Smooth muscle cell (in vitro differentiated cells): ENCODE measurements at regions not wholly inside any gene's neighbourhood (a gene's known extent, or its start where the extent isn't known, plus 50 kb on each side); places are given as distances from the start of the nearest gene placed in this dataset.

ENCODE experiments used
- DNase-seq: peaks from one replicate; lab custom pipeline; 2025; ENCODE audit not compliant: unreplicated experiment; lab: John Stamatoyannopoulos, UW
- H2AFZ ChIP-seq: fragments of 200-600 bp; sonication (generic); 2 replicates; pipeline ENCODE4 v1.6.0; 2016; ENCODE audit warnings: antibody characterized with exemption, low read depth, mild to moderate bottlenecking
- H3F3A ChIP-seq: fragments of 200-600 bp; sonication (generic); 2 replicates; pipeline ENCODE4 v1.6.0; 2017; ENCODE audit warnings: antibody characterized with exemption, low read depth
- H3K27ac ChIP-seq: fragments of 200-600 bp; sonication (generic); 2 replicates; pipeline ENCODE4 v1.5.1; 2016; ENCODE audit warnings: low read depth, mild to moderate bottlenecking
- H3K27me3 ChIP-seq: fragments of 200-600 bp; sonication (generic); 2 replicates; pipeline ENCODE4 v1.6.1; 2016; ENCODE audit warnings: low read depth, mild to moderate bottlenecking
- H3K36me3 ChIP-seq: fragments of 200-600 bp; sonication (generic); 2 replicates; pipeline ENCODE4 v1.5.1; 2016; ENCODE audit warnings: low read depth
- H3K4me1 ChIP-seq: fragments of 200-600 bp; sonication (generic); 2 replicates; pipeline ENCODE4 v1.5.1; 2016; ENCODE audit warnings: low read depth
- H3K4me2 ChIP-seq: fragments of 200-600 bp; sonication (generic); 2 replicates; pipeline ENCODE4 v1.6.0; 2016; ENCODE audit warnings: mild to moderate bottlenecking
- H3K4me3 ChIP-seq: fragments of 200-600 bp; sonication (generic); 2 replicates; pipeline ENCODE4 v1.5.1; 2016; ENCODE audit warnings: mild to moderate bottlenecking
- H3K79me2 ChIP-seq: fragments of 200-600 bp; sonication (generic); 2 replicates; pipeline ENCODE4 v1.6.0; 2016; ENCODE audit warnings: low read depth, mild to moderate bottlenecking
- H3K9ac ChIP-seq: fragments of 200-600 bp; sonication (generic); 2 replicates; pipeline ENCODE4 v1.6.0; 2016; ENCODE audit warnings: low read depth
- H3K9me3 ChIP-seq: fragments of 200-600 bp; sonication (generic); replicated peaks from 2 replicates; pipeline ENCODE4 v1.5.1; 2016; ENCODE audit warnings: low read depth
- H4K20me1 ChIP-seq: fragments of 200-600 bp; sonication (generic); 2 replicates; pipeline ENCODE4 v1.6.0; 2016; ENCODE audit warnings: low read depth
- WGBS: methylation state at CpG from one replicate; pipeline ENCODE4 v1.1.7; 2016; ENCODE audit warnings: low lambda C conversion rate; 5-methylcytosine and 5-hydroxymethylcytosine counted together
- TF ChIP-seq, protein P1 (sequence below): fragments of 200-600 bp; sonication (generic); IDR thresholded peaks from 2 replicates; pipeline ENCODE4 v1.5.1; 2017; ENCODE audit warnings: borderline replicate concordance, mild to moderate bottlenecking, antibody characterized with exemption; ENCODE audit not compliant: insufficient read depth, poor library complexity, severe bottlenecking

DNA sequence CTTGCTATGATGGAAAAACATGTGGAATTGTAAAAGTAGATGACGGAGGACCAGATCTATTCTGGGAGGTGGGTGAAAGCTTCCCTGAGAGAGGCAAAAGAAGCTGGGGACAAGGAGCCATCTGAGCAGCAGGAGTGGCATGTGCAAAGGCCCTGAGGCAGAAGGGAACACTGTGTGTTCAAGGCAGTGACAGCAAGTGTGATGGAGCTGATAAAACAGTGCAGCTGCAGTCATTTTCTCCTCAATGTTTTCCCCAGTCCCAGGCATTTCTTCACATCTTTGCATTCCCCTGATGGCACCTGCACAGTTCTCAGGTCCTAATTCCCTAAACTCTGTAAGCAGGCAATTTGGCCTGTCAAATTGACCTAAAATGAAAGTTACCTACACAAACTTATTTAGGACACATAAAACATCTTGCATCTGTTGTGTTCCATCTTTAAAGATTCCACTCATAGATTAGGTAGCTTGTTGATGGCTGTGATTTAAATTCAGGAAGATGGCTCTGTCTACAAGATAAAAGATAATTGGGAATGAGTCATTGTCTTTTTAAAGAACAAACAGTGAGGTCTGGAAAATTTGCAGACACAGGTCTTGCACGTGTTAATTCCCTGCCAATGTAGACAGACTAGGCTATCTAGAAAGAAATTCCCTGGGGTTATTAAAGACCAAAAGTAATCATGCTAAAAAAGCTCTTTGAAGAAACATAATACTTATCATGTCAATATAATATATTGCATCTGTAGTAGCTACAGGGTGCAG is 289.6 kb upstream of the SGCD start:
- Histone ChIP-seq H3K9me3 (no peaks in the 10 kb centered on the region), H3K79me2 (no peaks in the 10 kb centered on the region), H3K27me3 (no peaks in the 10 kb centered on the region), H3K4me2 (no peak overlapping the region), H3K4me1 (no peaks in the 10 kb centered on the region), H3K36me3 (no peaks in the 10 kb centered on the region), H3K27ac (peak overlapping the region; percentile 8), H3K9ac (no peak overlapping the region), H3F3A (peaks cover 4% of the 10 kb centered on the region), H2AFZ (no peak overlapping the region), H4K20me1 (no peaks in the 10 kb centered on the region), H3K4me3 (no peak overlapping the region)
- WGBS, result 35% methylated on average over 2 of the region's 2 CpGs
- DNase-seq, result no peak
- TF ChIP-seq, protein P1, sequence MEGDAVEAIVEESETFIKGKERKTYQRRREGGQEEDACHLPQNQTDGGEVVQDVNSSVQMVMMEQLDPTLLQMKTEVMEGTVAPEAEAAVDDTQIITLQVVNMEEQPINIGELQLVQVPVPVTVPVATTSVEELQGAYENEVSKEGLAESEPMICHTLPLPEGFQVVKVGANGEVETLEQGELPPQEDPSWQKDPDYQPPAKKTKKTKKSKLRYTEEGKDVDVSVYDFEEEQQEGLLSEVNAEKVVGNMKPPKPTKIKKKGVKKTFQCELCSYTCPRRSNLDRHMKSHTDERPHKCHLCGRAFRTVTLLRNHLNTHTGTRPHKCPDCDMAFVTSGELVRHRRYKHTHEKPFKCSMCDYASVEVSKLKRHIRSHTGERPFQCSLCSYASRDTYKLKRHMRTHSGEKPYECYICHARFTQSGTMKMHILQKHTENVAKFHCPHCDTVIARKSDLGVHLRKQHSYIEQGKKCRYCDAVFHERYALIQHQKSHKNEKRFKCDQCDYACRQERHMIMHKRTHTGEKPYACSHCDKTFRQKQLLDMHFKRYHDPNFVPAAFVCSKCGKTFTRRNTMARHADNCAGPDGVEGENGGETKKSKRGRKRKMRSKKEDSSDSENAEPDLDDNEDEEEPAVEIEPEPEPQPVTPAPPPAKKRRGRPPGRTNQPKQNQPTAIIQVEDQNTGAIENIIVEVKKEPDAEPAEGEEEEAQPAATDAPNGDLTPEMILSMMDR, result no peak

DNA sequence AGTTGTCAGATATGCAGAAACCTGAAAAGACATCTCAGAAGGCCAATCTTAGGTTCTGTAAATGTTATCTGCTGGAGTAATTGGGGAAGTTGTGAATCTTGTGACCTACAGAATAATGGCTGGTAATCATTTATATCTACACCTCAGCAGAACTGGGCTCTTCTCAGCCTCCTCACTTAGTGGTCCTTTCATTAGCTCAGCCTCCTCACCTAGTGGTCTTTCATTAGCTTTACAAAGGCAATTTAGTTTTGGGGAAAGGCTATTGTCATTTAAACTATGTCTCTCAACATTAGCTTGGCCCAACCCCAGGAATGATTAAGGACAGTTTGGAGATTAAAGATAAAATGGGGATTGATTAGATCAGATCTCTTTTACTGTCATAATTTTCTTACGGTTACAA is 284.2 kb upstream of the SGCD start:
- Histone ChIP-seq H4K20me1 (no peaks in the 10 kb centered on the region), H3K27ac (no peak overlapping the region), H3K4me2 (no peak overlapping the region), H3F3A (no peaks in the 10 kb centered on the region), H3K27me3 (no peaks in the 10 kb centered on the region), H3K4me3 (no peak overlapping the region), H3K4me1 (no peaks in the 10 kb centered on the region), H2AFZ (no peak overlapping the region), H3K79me2 (no peaks in the 10 kb centered on the region), H3K36me3 (no peaks in the 10 kb centered on the region), H3K9ac (no peak overlapping the region), H3K9me3 (no peaks in the 10 kb centered on the region)
- DNase-seq, result no peak
- TF ChIP-seq, protein P1, result no peak
- WGBS, result 88% methylated on average over 1 of the region's 1 CpG

DNA sequence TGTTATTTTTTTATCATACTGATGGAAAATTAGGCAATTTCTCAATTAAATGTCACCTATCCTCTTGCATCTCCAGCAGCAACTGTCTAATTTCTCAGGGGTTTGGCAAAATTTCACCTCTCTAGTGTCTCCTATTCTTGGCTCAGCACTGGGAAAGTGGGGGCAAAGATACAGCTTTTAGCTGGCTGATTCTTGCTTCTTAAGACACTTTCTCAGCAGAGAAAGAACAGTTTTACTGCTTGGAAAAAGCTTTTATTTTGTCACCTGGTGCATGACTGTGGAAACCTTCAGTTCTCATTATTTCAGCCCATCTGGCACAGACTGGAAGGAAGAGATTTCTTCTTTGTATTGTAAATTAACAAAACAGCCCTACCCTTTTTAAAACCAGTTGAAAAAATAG is 283.6 kb upstream of the SGCD start:
- no peak for DNase-seq
- Histone ChIP-seq H3K9ac (no peak overlapping the region), H3K9me3 (no peaks in the 10 kb centered on the region)

More for the DNA sequence above, 283.6 kb upstream of the SGCD start:
- H3F3A ChIP-seq, result no peaks in the 10 kb centered on the region
- no peak overlapping the region for H2AFZ ChIP-seq
- no peaks in the 10 kb centered on the region for H3K36me3 ChIP-seq
- no peaks in the 10 kb centered on the region for H3K27me3 ChIP-seq
- H3K4me2 ChIP-seq, result no peak overlapping the region
- H3K4me3 ChIP-seq, result no peak overlapping the region
- no peaks in the 10 kb centered on the region for H3K79me2 ChIP-seq
- H4K20me1 ChIP-seq, result no peaks in the 10 kb centered on the region
- H3K27ac ChIP-seq, result no peak overlapping the region
- no peaks in the 10 kb centered on the region for H3K4me1 ChIP-seq
- TF ChIP-seq, protein P1, result no peak
